ENCODE measurements at regions not wholly inside any gene's neighbourhood (a gene's known extent, or its start where the extent isn't known, plus 50 kb on each side); places are given as distances from the start of the nearest gene placed in this dataset.
A peak's percentile ranks its signal among the peaks of the same experiment; 100 is the strongest.
"Not testable (repeated sequence)": the region's sequence is repeated elsewhere in the genome, so short reads cannot be mapped to it uniquely, and the experiment has no call there.

- Histone ChIP-seq H3K4me1 (ENCODE audit: control insufficient read depth in 4 of 4, insufficient read depth in 4 of 4, low read length in 3 of 4) (peaks cover 4 to 20% (median 14%) of the 10 kb centered on the region in 4 donors), H3K9me3 (ENCODE audit: control insufficient read depth in 4 of 4, low read length in 3 of 4) (no peaks in the 10 kb centered on the region), H3K4me3 (ENCODE audit: low read depth in 1 of 3, low read length in 3 of 3) (no peak overlapping the region), H3K27me3 (ENCODE audit: control insufficient read depth in 4 of 4, insufficient read depth in 4 of 4, low read length in 3 of 4) (no peaks in the 10 kb centered on the region), H3K36me3 (ENCODE audit: control insufficient read depth in 4 of 4, insufficient read depth in 3 of 4, low read depth in 1 of 4, low read length in 3 of 4) (no peaks in the 10 kb centered on the region), H3K9ac (ENCODE audit: low read depth in 1 of 2, low read length in 2 of 2) (no peak overlapping the region), H3K27ac (ENCODE audit: low read depth in 1 of 2, low read length in 2 of 2) (no peak overlapping the region)
- TF ChIP-seq FOXA1 (IDR thresholded peaks at IDR 0.05) (no peak), ATF3 (IDR thresholded peaks at IDR 0.05) (no peak), SP1 (IDR thresholded peaks at IDR 0.05) (no peak)
- DNase-seq (ENCODE audit: low spot score): no peak
- WGBS: 78% methylated on average over 4 of the region's 4 CpGs
These were observed 238.9 kb upstream of the ID2 start for GRCh38 chr2:8442833-8443486.

- no peaks in the 10 kb centered on the region for H3K36me3 ChIP-seq (ENCODE audit: control insufficient read depth in 4 of 4, insufficient read depth in 3 of 4, low read depth in 1 of 4, low read length in 3 of 4)
- H3K4me3 ChIP-seq (ENCODE audit: low read depth in 1 of 3, low read length in 3 of 3): no peak overlapping the region
- DNase-seq (ENCODE audit: low spot score): no peak
- TF ChIP-seq HNF4G (IDR thresholded peaks at IDR 0.05): no peak
- no peak for TF ChIP-seq NR2F2 (IDR thresholded peaks at IDR 0.05)
- TF ChIP-seq ZBTB33 (IDR thresholded peaks at IDR 0.05): no peak
- no peak for TF ChIP-seq EGR1 (IDR thresholded peaks at IDR 0.05; ENCODE audit: low read depth in 2 of 2)
- TF ChIP-seq YY1 (IDR thresholded peaks at IDR 0.05): no peak
- no peak for TF ChIP-seq CTCF (IDR thresholded peaks at IDR 0.05; ENCODE audit: low read depth, low read length, missing input control)
- TF ChIP-seq GABPA (IDR thresholded peaks at IDR 0.05 in 1 of 2, conservative IDR thresholded peaks at IDR 0.05 in 1 of 2): no peak
- TF ChIP-seq FOXA1 (IDR thresholded peaks at IDR 0.05): no peak
- no peak for TF ChIP-seq RXRA (IDR thresholded peaks at IDR 0.05)
- TF ChIP-seq FOXA2 (IDR thresholded peaks at IDR 0.05): no peak
- no peak for TF ChIP-seq RAD21 (IDR thresholded peaks at IDR 0.05)
- no peak for TF ChIP-seq ATF3 (IDR thresholded peaks at IDR 0.05)
- TF ChIP-seq MAX (IDR thresholded peaks at IDR 0.05): no peak
- H3K4me1 ChIP-seq (ENCODE audit: control insufficient read depth in 4 of 4, insufficient read depth in 4 of 4, low read length in 3 of 4): peaks cover 3 to 8% (median 5%) of the 10 kb centered on the region in 4 donors
- H3K9ac ChIP-seq (ENCODE audit: low read depth in 1 of 2, low read length in 2 of 2): no peak overlapping the region
- peak overlapping the region in 1 of 2 donors; percentile 7 for H3K27ac ChIP-seq (ENCODE audit: low read depth in 1 of 2, low read length in 2 of 2)
- no peaks in the 10 kb centered on the region for H3K9me3 ChIP-seq (ENCODE audit: control insufficient read depth in 4 of 4, low read length in 3 of 4)
- 34% methylated on average over 4 of the region's 4 CpGs for WGBS
- no peaks in the 10 kb centered on the region for H3K27me3 ChIP-seq (ENCODE audit: control insufficient read depth in 4 of 4, insufficient read depth in 4 of 4, low read length in 3 of 4)
These were observed 236.3 kb upstream of the ID2 start for GRCh38 chr2:8445580-8445979.

GRCh38 chr2:8446751-8447150 lies 235.1 kb upstream of the ID2 start:
- H3K4me1 ChIP-seq (ENCODE audit: control insufficient read depth in 4 of 4, insufficient read depth in 4 of 4, low read length in 3 of 4); H3K4me3 ChIP-seq (ENCODE audit: low read depth in 1 of 3, low read length in 3 of 3); H3K27ac ChIP-seq (ENCODE audit: low read depth in 1 of 2, low read length in 2 of 2); H3K27me3 ChIP-seq (ENCODE audit: control insufficient read depth in 4 of 4, insufficient read depth in 4 of 4, low read length in 3 of 4); H3K9ac ChIP-seq (ENCODE audit: low read depth in 1 of 2, low read length in 2 of 2); H3K36me3 ChIP-seq (ENCODE audit: control insufficient read depth in 4 of 4, insufficient read depth in 3 of 4, low read depth in 1 of 4, low read length in 3 of 4); H3K9me3 ChIP-seq (ENCODE audit: control insufficient read depth in 4 of 4, low read length in 3 of 4); DNase-seq (ENCODE audit: low spot score): not testable (repeated sequence)
- WGBS: 92% methylated on average over 3 of the region's 3 CpGs
